ENCODE measurements at regions not wholly inside any gene's neighbourhood (a gene's known extent, or its start where the extent isn't known, plus 50 kb on each side); places are given as distances from the start of the nearest gene placed in this dataset.
A peak's percentile ranks its signal among the peaks of the same experiment; 100 is the strongest.

GRCh38 chr5:87099291-87099839 is 168.3 kb upstream of the RASA1 start:
- DNase-seq (ENCODE audit: low read depth in 2 of 3, low spot score in 2 of 3), result no peak

- no peak for DNase-seq (ENCODE audit: low read depth in 2 of 3, low spot score in 2 of 3)
Measured at GRCh38 chr5:87099968-87100367, 167.7 kb upstream of the RASA1 start.

GRCh38 chr5:87101321-87101720 is 166.4 kb upstream of the RASA1 start:
- no peak for DNase-seq (ENCODE audit: low read depth in 2 of 3, low spot score in 2 of 3)

- DNase-seq (ENCODE audit: low read depth in 2 of 3, low spot score in 2 of 3), result no peak
Measured at GRCh38 chr5:87102841-87103240, 164.8 kb upstream of the RASA1 start.

- DNase-seq (ENCODE audit: low read depth in 2 of 3, low spot score in 2 of 3), result no peak
Measured at GRCh38 chr5:87103616-87104287, 163.9 kb upstream of the RASA1 start.

GRCh38 chr5:87105577-87105976 is 162.1 kb upstream of the RASA1 start:
- no peak for DNase-seq (ENCODE audit: low read depth in 2 of 3, low spot score in 2 of 3)

GRCh38 chr5:87109746-87110145 is 157.9 kb upstream of the RASA1 start:
- DNase-seq (ENCODE audit: low read depth in 2 of 3, low spot score in 2 of 3), result no peak

- DNase-seq (ENCODE audit: low read depth in 2 of 3, low spot score in 2 of 3), result no peak
Measured at GRCh38 chr5:87110721-87111120, 157.0 kb upstream of the RASA1 start.

GRCh38 chr5:87113861-87114260 is 153.8 kb upstream of the RASA1 start:
- peak in 1 of 3 donors; percentile 5 for DNase-seq (ENCODE audit: low read depth in 2 of 3, low spot score in 2 of 3)

GRCh38 chr5:87114631-87115030 is 153.1 kb upstream of the RASA1 start:
- no peak for DNase-seq (ENCODE audit: low read depth in 2 of 3, low spot score in 2 of 3)

GRCh38 chr5:87115839-87116364 is 151.8 kb upstream of the RASA1 start:
- DNase-seq (ENCODE audit: low read depth in 2 of 3, low spot score in 2 of 3), result peak in 2 of 3 donors; percentile 40 to 71

GRCh38 chr5:87116825-87117512 is 150.7 kb upstream of the RASA1 start:
- DNase-seq (ENCODE audit: low read depth in 2 of 3, low spot score in 2 of 3), result no peak

- no peak for DNase-seq (ENCODE audit: low read depth in 2 of 3, low spot score in 2 of 3)
Measured at GRCh38 chr5:87119588-87119987, 148.1 kb upstream of the RASA1 start.

- peak in 2 of 3 donors; percentile 33 to 36 for DNase-seq (ENCODE audit: low read depth in 2 of 3, low spot score in 2 of 3)
Measured at GRCh38 chr5:87120518-87121303, 147.0 kb upstream of the RASA1 start.

- DNase-seq (ENCODE audit: low read depth in 2 of 3, low spot score in 2 of 3), result peak in 2 of 3 donors; percentile 69 to 75
Measured at GRCh38 chr5:87121304-87122150, 146.2 kb upstream of the RASA1 start.

- no peak for DNase-seq (ENCODE audit: low read depth in 2 of 3, low spot score in 2 of 3)
Measured at GRCh38 chr5:87122151-87122977, 145.3 kb upstream of the RASA1 start.

GRCh38 chr5:87125766-87126165 is 141.9 kb upstream of the RASA1 start:
- DNase-seq (ENCODE audit: low read depth in 2 of 3, low spot score in 2 of 3), result no peak

- DNase-seq (ENCODE audit: low read depth in 2 of 3, low spot score in 2 of 3), result no peak
Measured at GRCh38 chr5:87126869-87127268, 140.8 kb upstream of the RASA1 start.

GRCh38 chr5:87127426-87127825 is 140.3 kb upstream of the RASA1 start:
- no peak for DNase-seq (ENCODE audit: low read depth in 2 of 3, low spot score in 2 of 3)

All from hematopoietic multipotent progenitor cell (in vitro differentiated cells).